ENCODE measurements at regions not wholly inside any gene's neighbourhood (a gene's known extent, or its start where the extent isn't known, plus 50 kb on each side); places are given as distances from the start of the nearest gene placed in this dataset.
"Not testable (repeated sequence)": the region's sequence is repeated elsewhere in the genome, so short reads cannot be mapped to it uniquely, and the experiment has no call there.

DNA sequence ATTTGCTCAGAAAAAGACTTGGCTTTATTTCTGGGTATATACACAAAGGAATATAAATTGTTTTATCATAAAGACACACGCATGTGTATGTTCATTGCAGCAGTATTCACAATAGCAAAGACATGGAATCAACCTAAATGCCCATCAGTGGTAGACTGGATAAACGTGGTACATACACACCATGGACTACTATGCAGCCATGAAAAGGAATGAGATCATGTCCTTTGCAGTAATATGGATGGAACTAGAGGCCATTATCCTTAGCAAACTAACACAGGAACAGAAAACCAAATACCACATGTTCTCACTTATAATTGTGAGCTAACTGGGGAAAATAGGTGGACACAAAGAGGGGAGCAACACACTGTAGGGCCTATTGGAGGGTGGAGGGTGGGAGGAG, 182.0 kb upstream of the POGK start:
- H3K4me3 ChIP-seq (ENCODE audit: low read length); H3K36me3 ChIP-seq (ENCODE audit: insufficient read depth, low read depth, low read length); H3K27ac ChIP-seq (ENCODE audit: low read length); H3K27me3 ChIP-seq (ENCODE audit: insufficient read depth, low read length); H3K4me1 ChIP-seq (ENCODE audit: insufficient read depth, low read length); H3K9ac ChIP-seq (ENCODE audit: low read depth, low read length); H3K9me3 ChIP-seq (ENCODE audit: insufficient read depth, low read depth, low read length): not testable (repeated sequence)

DNA sequence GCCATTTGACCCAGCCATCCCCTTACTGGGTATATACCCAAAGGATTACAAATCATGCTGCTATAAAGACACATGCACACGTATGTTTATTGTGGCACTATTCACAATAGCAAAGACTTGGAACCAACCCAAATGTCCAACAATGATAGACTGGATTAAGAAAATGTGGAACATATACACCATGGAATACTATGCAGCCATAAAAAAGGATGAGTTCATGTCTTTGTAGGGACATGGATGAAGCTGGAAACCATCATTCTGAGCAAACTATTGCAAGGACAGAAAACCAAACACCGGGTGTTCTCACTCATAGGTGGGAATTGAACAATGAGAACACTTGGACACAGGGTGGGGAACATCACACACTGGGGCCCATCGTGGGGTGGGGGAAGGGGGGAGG, 172.5 kb upstream of the POGK start:
- H3K9me3 ChIP-seq (ENCODE audit: insufficient read depth, low read depth, low read length); H3K9ac ChIP-seq (ENCODE audit: low read depth, low read length); H3K4me1 ChIP-seq (ENCODE audit: insufficient read depth, low read length); H3K27ac ChIP-seq (ENCODE audit: low read length); H3K27me3 ChIP-seq (ENCODE audit: insufficient read depth, low read length); H3K4me3 ChIP-seq (ENCODE audit: low read length); H3K36me3 ChIP-seq (ENCODE audit: insufficient read depth, low read depth, low read length): not testable (repeated sequence)

DNA sequence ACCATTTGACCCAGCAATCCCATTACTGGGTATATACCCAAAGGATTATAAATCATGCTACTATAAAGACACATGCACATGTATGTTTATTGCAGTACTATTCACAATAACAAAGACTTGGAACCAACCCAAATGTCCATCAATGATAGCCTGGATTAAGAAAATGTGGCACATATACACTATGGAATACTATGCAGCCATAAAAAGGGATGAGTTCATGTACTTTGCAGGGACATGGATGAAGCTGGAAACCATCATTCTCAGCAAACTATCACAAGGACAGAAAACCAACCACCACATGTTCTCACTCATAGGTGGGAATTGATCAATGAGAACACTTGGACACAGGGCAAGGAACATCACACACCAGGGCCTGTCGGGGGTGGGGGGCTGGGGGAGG, 171.7 kb upstream of the POGK start:
- H3K9me3 ChIP-seq (ENCODE audit: insufficient read depth, low read depth, low read length); H3K27me3 ChIP-seq (ENCODE audit: insufficient read depth, low read length); H3K9ac ChIP-seq (ENCODE audit: low read depth, low read length); H3K27ac ChIP-seq (ENCODE audit: low read length); H3K4me1 ChIP-seq (ENCODE audit: insufficient read depth, low read length); H3K4me3 ChIP-seq (ENCODE audit: low read length); H3K36me3 ChIP-seq (ENCODE audit: insufficient read depth, low read depth, low read length): not testable (repeated sequence)

DNA sequence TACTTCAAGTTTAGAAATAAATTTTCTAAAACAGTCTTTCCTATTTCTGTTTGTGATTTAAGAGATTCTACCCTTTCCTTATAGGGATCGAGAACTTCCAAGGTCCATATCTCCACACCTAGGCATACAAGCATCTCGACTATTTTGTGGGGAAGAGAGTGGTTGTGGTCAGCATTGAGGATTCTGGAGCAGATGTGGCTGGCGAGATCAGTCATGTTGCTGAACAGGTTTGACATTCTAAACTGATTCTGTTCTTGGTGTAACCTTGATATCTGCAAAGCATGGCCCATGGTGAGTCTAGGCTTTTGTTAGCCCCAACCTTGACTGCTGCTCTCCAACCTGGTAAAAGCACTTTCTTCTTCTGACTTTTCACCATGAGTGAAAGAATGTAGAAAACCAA, 167.6 kb upstream of the POGK start:
- H3K27ac ChIP-seq (ENCODE audit: low read length) = no peak overlapping the region
- H3K4me1 ChIP-seq (ENCODE audit: insufficient read depth, low read length) = no peaks in the 10 kb centered on the region
- no peak overlapping the region for H3K4me3 ChIP-seq (ENCODE audit: low read length)
- H3K9me3 ChIP-seq (ENCODE audit: insufficient read depth, low read depth, low read length) = no peaks in the 10 kb centered on the region
- no peak overlapping the region for H3K9ac ChIP-seq (ENCODE audit: low read depth, low read length)
- H3K36me3 ChIP-seq (ENCODE audit: insufficient read depth, low read depth, low read length) = no peaks in the 10 kb centered on the region
- H3K27me3 ChIP-seq (ENCODE audit: insufficient read depth, low read length) = no peaks in the 10 kb centered on the region

DNA sequence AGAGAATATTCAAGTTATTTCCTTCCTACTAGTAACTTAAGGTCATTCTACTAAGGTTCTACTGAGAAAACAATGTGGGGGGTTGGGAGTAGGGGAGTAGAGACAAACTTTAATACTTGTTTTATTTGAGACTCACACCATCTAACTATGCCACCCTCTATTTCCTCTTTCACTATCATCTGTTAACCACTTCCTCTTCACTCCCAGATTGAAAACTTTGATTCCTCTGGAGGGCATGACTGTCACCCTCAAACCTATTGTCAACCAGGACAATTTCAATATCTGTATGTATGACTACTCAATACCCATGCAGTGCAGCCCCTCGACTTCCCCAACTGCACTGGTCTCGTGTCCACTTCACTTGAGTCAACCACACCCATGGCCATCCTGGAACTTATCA, 165.6 kb upstream of the POGK start:
- Histone ChIP-seq H3K27me3 (ENCODE audit: insufficient read depth, low read length) (no peaks in the 10 kb centered on the region), H3K4me3 (ENCODE audit: low read length) (no peak overlapping the region), H3K4me1 (ENCODE audit: insufficient read depth, low read length) (no peaks in the 10 kb centered on the region), H3K27ac (ENCODE audit: low read length) (no peak overlapping the region), H3K9me3 (ENCODE audit: insufficient read depth, low read depth, low read length) (no peaks in the 10 kb centered on the region), H3K9ac (ENCODE audit: low read depth, low read length) (no peak overlapping the region), H3K36me3 (ENCODE audit: insufficient read depth, low read depth, low read length) (no peaks in the 10 kb centered on the region)

DNA sequence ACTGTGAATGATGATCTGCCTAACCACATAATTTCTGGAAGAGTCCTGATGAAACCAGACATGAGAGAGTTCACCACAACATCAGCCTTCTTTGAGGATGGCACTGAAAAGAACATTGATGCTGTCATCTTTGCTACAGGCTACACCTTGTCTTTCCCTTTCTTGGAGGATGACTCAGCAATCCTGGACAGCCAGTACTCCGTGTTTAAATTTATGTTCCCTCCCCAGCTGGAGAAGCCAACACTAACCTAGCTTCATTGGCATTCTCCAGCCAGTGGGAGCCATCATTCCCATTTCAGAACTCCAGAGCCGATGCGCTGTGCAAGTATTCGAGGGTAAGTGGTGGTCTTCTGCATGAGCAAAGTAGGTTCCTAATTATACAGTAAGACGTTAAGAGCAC, 164.1 kb upstream of the POGK start:
- Histone ChIP-seq H3K27ac (ENCODE audit: low read length) (no peak overlapping the region), H3K4me1 (ENCODE audit: insufficient read depth, low read length) (no peaks in the 10 kb centered on the region), H3K36me3 (ENCODE audit: insufficient read depth, low read depth, low read length) (no peaks in the 10 kb centered on the region)

DNA sequence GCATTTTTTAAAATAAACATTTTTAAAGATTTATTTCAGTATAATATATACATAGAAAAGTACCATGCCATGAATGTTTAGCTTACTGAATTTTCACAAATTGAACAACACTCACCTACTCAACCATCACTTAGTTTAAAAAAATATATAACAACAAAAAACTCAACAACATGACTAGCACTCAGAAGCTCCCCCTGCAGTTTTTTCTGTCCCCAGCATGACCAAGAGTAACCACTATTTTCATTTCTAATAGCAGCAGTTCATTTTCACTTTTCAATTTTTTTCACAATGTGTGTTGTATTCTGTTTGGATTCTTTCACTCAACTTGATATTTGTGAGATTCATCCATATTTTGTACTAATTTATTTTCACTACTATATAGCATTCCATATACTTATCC, 162.3 kb upstream of the POGK start:
- no peak overlapping the region for H3K27ac ChIP-seq (ENCODE audit: low read length)
- no peaks in the 10 kb centered on the region for H3K9me3 ChIP-seq (ENCODE audit: insufficient read depth, low read depth, low read length)
- H3K4me1 ChIP-seq (ENCODE audit: insufficient read depth, low read length) = no peaks in the 10 kb centered on the region
- no peak overlapping the region for H3K4me3 ChIP-seq (ENCODE audit: low read length)
- no peaks in the 10 kb centered on the region for H3K36me3 ChIP-seq (ENCODE audit: insufficient read depth, low read depth, low read length)
- no peak overlapping the region for H3K9ac ChIP-seq (ENCODE audit: low read depth, low read length)
- H3K27me3 ChIP-seq (ENCODE audit: insufficient read depth, low read length) = no peaks in the 10 kb centered on the region

More for the DNA sequence above, 164.1 kb upstream of the POGK start:
- Histone ChIP-seq H3K27me3 (ENCODE audit: insufficient read depth, low read length) (no peaks in the 10 kb centered on the region), H3K9ac (ENCODE audit: low read depth, low read length) (no peak overlapping the region), H3K9me3 (ENCODE audit: insufficient read depth, low read depth, low read length) (no peaks in the 10 kb centered on the region), H3K4me3 (ENCODE audit: low read length) (no peak overlapping the region)

DNA sequence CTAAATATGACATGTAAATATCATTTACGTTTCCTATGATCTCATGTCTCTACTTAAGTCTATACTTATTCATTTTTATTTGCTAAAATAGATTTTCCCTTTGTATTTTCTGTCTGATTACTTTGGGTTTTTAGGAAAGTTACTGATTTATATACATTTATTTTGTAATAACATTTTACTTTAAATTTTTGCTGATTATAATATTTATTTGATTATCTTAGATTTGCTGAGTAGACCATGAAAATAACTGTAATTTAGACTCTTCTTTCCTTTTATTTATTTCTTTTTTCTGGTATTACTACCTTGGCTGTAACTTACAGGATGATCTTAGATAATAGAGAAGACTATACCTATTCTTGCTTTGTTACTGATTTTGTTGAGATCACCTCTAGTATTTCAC, 159.9 kb upstream of the POGK start:
- H3K27me3 ChIP-seq (ENCODE audit: insufficient read depth, low read length) = no peaks in the 10 kb centered on the region
- H3K9me3 ChIP-seq (ENCODE audit: insufficient read depth, low read depth, low read length) = no peaks in the 10 kb centered on the region
- no peak overlapping the region for H3K9ac ChIP-seq (ENCODE audit: low read depth, low read length)
- no peaks in the 10 kb centered on the region for H3K4me1 ChIP-seq (ENCODE audit: insufficient read depth, low read length)
- no peaks in the 10 kb centered on the region for H3K36me3 ChIP-seq (ENCODE audit: insufficient read depth, low read depth, low read length)
- no peak overlapping the region for H3K4me3 ChIP-seq (ENCODE audit: low read length)
- no peak overlapping the region for H3K27ac ChIP-seq (ENCODE audit: low read length)

DNA sequence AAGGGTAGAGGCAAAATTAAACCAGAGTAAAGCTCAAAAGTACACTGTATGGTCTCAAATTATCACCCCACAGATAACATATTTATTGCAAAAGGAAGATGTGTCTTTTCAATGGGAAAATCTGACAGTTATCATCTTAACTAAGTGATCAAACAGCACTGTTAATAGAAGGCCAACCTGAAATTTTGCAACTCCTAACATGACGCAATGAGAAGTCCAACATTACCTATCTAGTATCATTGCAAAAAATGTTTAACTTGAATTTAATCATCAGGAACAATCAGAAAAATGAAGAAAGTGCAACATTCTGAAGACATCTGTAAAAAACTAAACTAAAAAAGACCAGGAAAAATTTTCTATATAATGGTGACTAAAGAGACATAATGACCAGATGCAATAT, 156.7 kb upstream of the POGK start:
- Histone ChIP-seq H3K4me3 (ENCODE audit: low read length) (no peak overlapping the region), H3K36me3 (ENCODE audit: insufficient read depth, low read depth, low read length) (no peaks in the 10 kb centered on the region), H3K4me1 (ENCODE audit: insufficient read depth, low read length) (no peaks in the 10 kb centered on the region), H3K9me3 (ENCODE audit: insufficient read depth, low read depth, low read length) (0 out of 2 replicates have a peak, but pooled peaks cover 18% of the 10 kb centered on the region), H3K9ac (ENCODE audit: low read depth, low read length) (no peak overlapping the region), H3K27me3 (ENCODE audit: insufficient read depth, low read length) (no peaks in the 10 kb centered on the region), H3K27ac (ENCODE audit: low read length) (no peak overlapping the region)

DNA sequence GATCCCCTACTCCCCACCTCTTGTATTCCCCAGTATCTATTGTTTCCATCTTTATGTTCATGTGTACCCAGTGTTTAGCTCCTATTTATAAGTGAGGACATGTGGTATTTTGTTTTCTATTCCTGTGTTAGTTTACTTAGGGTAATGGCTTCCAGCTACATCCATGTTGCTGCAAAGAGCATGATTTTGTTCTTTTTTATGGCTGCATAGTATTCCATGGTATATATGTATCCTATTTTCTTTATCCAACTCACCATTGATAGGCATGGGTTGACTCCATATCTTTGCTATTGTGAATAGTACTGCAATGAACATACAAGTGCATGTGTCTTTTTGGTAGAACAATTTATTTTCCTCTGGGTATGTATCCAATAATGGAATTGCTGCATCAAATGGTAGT, 154.6 kb upstream of the POGK start:
- H3K27me3 ChIP-seq (ENCODE audit: insufficient read depth, low read length) = not testable (repeated sequence)

DNA sequence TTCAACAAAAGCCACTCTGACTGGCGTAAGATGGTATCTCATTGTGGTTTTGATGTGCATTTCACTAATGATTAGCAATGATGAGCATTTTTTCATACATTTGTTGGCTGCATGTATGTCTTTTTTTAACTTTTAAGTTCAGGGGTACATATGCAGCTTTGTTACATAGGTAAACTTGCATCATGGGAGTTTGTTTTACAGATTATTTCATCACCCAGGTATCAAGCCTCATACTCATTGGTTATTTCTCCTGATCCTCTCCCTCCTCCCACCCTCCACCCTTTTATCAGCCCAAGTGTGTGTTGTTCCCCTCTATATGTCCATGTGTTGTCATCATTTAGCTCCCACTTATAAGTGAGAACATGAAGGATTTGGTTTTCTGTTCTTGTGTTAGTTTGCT, 154.1 kb upstream of the POGK start:
- Histone ChIP-seq H3K27me3 (ENCODE audit: insufficient read depth, low read length) (no peaks in the 10 kb centered on the region), H3K9ac (ENCODE audit: low read depth, low read length) (no peak overlapping the region), H3K27ac (ENCODE audit: low read length) (no peak overlapping the region), H3K4me3 (ENCODE audit: low read length) (no peak overlapping the region), H3K36me3 (ENCODE audit: insufficient read depth, low read depth, low read length) (no peaks in the 10 kb centered on the region), H3K9me3 (ENCODE audit: insufficient read depth, low read depth, low read length) (0 out of 2 replicates have a peak, but pooled peaks cover 18% of the 10 kb centered on the region), H3K4me1 (ENCODE audit: insufficient read depth, low read length) (no peaks in the 10 kb centered on the region)

More for the DNA sequence above, 154.6 kb upstream of the POGK start:
- H3K27ac ChIP-seq (ENCODE audit: low read length); H3K4me1 ChIP-seq (ENCODE audit: insufficient read depth, low read length); H3K9ac ChIP-seq (ENCODE audit: low read depth, low read length); H3K36me3 ChIP-seq (ENCODE audit: insufficient read depth, low read depth, low read length); H3K4me3 ChIP-seq (ENCODE audit: low read length): not testable (repeated sequence)
- H3K9me3 ChIP-seq (ENCODE audit: insufficient read depth, low read depth, low read length) = 0 out of 2 replicates have a peak, but pooled peaks cover 18% of the 10 kb centered on the region

DNA sequence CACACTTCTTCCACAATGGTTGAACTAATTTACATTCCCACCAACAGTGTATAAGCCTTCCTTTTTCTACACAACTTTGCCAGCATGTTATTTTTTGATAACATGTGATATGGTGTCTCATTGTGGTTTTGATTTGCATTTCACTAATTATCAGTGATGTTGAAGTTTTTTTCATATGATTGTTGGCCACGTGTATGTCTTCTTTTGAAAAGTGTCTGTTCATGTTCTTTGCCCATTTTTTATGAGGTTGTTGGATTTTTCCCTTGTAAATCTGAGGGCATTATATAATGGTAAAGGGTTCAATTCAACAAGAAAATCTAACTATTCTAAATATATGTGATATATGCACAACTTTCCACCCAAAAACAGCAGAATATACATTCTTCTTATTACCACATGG, 153.4 kb upstream of the POGK start:
- H3K27ac ChIP-seq (ENCODE audit: low read length); H3K36me3 ChIP-seq (ENCODE audit: insufficient read depth, low read depth, low read length); H3K27me3 ChIP-seq (ENCODE audit: insufficient read depth, low read length); H3K4me3 ChIP-seq (ENCODE audit: low read length); H3K4me1 ChIP-seq (ENCODE audit: insufficient read depth, low read length); H3K9ac ChIP-seq (ENCODE audit: low read depth, low read length): not testable (repeated sequence)
- 0 out of 2 replicates have a peak, but pooled peaks cover 18% of the 10 kb centered on the region for H3K9me3 ChIP-seq (ENCODE audit: insufficient read depth, low read depth, low read length)

DNA sequence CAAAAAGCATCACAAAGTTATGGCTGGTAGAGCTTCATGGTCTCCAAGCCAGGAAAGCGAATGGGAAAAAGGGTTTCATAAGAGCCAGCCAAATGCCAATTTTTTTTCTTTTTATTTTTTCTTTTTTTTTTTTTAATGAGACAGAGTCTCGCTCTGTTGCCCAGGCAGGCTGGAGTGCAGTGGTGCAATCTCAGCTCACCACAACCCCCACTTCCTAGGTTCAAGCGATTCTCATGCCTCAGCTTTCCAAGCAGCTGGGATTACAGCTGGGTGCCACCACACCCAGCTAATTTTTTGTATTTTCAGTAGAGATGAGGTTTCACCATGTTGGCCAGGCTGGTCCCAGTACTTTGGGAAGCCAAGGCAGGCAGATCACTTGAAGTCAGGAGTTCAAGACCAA, 148.7 kb upstream of the POGK start:
- H3K4me1 ChIP-seq (ENCODE audit: insufficient read depth, low read length); H3K27me3 ChIP-seq (ENCODE audit: insufficient read depth, low read length): not testable (repeated sequence)

More for the DNA sequence above, 148.7 kb upstream of the POGK start:
- H3K9me3 ChIP-seq (ENCODE audit: insufficient read depth, low read depth, low read length) = 0 out of 2 replicates have a peak, but pooled peaks cover 11% of the 10 kb centered on the region
- not testable (repeated sequence) for H3K27ac ChIP-seq (ENCODE audit: low read length); H3K4me3 ChIP-seq (ENCODE audit: low read length); H3K9ac ChIP-seq (ENCODE audit: low read depth, low read length); H3K36me3 ChIP-seq (ENCODE audit: insufficient read depth, low read depth, low read length)
